OCI-LY3 (cell line): ENCODE measurements at regions not wholly inside any gene's neighbourhood (a gene's known extent, or its start where the extent isn't known, plus 50 kb on each side); places are given as distances from the start of the nearest gene placed in this dataset.

Experiments used
- EZH2phosphoT487 ChIP-seq: fragments of 200-600 bp; shearing (Covaris generic); IDR thresholded peaks from 2 replicates; pipeline ENCODE4 v1.6.1; 2018; ENCODE audit warnings: antibody characterized with exemption, mixed run types, low read depth
- TF ChIP-seq, protein P1 (sequence below): fragments of 200-600, 300-600 bp; sonication (generic); IDR thresholded peaks from 2 replicates; pipeline ENCODE4 v1.5.1; 2014; ENCODE audit warnings: antibody characterized with exemption, low read length, low read depth

DNA sequence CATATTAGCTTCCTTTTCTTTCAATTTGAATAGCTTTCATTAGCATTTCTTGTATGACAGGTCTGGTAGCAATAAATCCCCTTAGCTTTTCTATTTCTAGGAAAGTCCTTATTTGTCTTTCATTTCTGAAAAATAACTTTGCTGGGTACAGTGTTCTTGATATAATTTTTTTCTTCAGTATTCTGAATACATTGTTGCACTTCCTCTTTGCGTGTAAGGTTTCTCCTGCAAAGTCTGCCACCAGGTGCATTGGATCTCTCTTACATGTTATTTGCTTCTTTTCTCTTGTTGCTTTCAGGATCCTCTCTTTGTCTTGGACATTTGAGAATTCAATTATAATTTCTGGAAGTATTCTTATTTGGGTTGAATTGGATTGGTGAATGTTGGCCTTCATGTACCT is 663.7 kb downstream of the GRXCR1 start:
- TF ChIP-seq, protein P1, sequence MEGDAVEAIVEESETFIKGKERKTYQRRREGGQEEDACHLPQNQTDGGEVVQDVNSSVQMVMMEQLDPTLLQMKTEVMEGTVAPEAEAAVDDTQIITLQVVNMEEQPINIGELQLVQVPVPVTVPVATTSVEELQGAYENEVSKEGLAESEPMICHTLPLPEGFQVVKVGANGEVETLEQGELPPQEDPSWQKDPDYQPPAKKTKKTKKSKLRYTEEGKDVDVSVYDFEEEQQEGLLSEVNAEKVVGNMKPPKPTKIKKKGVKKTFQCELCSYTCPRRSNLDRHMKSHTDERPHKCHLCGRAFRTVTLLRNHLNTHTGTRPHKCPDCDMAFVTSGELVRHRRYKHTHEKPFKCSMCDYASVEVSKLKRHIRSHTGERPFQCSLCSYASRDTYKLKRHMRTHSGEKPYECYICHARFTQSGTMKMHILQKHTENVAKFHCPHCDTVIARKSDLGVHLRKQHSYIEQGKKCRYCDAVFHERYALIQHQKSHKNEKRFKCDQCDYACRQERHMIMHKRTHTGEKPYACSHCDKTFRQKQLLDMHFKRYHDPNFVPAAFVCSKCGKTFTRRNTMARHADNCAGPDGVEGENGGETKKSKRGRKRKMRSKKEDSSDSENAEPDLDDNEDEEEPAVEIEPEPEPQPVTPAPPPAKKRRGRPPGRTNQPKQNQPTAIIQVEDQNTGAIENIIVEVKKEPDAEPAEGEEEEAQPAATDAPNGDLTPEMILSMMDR, result no peak
- no peak for TF ChIP-seq EZH2phosphoT487
